Activated CD4-positive, alpha-beta T cell treated with anti-CD3 and anti-CD28 coated beads, Interleukin-2, amount 50 U/mL, for 48 hours (primary cell): ENCODE measurements at regions not wholly inside any gene's neighbourhood (a gene's known extent, or its start where the extent isn't known, plus 50 kb on each side); places are given as distances from the start of the nearest gene placed in this dataset.
A peak's percentile ranks its signal among the peaks of the same experiment; 100 is the strongest.
"Not testable (repeated sequence)": the region's sequence is repeated elsewhere in the genome, so short reads cannot be mapped to it uniquely, and the experiment has no call there.

Experiments
- DNase-seq, 2 experiments: peaks; one replicate each; pipeline ENCODE4 v3.0.0-alpha.2; 2020

DNA sequence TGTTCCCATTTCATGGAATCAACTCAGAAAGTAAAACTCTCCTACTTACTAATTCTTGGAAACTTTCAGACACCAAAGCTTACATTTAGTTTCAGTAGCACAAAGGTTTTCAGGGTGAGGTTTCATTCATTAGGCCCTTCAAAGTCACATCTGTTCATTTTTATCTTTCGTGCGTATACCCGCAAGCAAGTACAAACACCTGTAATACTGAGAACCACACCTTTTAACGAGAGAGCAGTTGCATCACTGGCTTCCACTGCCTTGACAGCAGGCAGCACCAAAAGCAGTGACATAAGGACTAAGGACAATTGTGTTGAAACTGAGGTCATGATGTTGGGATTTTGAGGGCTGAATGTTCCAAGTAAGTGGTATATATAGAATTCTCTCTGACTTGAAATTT is 60.5 kb downstream of the GOLGA6L22 start:
- DNase-seq, result not testable (repeated sequence)

DNA sequence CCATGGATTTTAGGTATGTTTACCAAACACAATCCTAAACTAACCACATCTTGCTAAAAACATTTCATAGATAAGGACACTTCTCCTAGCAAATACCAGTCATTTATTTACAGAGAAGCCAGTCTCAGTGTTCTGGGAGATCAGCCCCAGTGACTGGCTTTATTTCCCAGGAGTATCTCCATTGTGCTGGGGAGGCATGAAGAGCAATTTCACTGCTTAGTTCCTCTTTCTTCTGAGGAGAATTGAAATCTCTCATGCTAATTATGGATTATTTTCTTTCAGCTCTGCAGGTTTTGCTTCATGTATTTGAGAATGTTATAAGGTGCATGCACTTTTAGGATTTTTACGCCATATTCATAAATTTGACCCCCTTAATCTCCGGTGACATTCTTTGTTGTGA is 67.8 kb downstream of the GOLGA6L22 start:
- not testable (repeated sequence) for DNase-seq

DNA sequence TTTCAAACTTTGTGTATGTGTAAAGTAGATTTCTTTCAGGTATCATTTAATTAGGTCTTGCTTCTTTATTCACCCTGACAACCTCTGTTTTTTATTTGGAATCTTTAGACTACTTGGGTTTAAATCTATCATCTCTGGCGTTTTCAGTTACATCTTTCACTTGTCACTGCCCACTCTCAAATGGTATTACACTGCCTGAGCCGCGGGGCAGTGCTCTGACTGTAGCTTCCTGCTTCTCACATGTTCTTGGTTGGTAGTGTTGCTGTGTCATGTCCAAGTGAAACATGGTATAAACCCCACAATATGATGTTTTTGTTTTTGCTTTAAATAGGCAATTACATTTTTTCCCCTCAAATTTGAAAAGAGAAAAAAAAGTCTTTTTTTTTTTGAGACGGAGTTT is 68.3 kb downstream of the GOLGA6L22 start:
- not testable (repeated sequence) for DNase-seq

DNA sequence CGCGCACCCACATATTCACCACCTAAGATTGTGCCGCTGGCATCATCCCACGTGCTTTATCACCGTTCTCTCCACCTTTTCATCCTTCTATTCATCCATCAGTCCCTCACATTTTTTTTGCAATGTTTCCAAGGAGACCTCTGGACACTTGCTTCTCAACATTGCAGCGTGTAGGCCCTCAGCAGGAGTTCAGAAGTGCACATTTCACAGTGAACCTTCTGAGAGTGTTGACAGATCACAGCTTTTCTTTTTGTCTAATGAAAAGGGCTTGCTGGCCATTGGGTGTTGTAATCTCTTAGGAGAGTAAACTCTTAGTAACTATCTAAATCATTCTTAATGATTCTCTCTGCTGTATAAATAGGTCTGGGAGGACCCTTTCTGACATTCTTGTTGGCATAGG is 70.5 kb downstream of the GOLGA6L22 start:
- not testable (repeated sequence) for DNase-seq

DNA sequence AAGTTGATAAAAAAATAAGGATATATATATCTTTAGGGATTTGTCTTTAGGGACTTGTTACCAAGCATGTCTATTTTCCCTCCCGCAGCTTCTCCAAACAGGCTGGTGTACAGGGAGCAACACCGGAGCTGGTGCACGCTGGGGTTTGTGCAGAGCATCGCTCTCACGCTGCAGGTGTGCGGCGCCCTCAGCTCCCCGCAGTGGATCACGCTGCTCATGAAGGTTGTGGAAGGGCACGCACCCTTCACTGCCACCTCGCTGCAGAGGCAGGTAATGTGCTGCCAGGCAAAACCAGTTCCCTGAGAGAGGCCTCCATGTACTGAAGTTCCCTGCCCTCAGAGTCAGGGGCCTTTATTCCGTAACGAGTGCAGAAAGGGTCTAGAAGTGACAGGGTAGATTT is 101.0 kb downstream of the GOLGA6L22 start:
- DNase-seq, result not testable (repeated sequence)

DNA sequence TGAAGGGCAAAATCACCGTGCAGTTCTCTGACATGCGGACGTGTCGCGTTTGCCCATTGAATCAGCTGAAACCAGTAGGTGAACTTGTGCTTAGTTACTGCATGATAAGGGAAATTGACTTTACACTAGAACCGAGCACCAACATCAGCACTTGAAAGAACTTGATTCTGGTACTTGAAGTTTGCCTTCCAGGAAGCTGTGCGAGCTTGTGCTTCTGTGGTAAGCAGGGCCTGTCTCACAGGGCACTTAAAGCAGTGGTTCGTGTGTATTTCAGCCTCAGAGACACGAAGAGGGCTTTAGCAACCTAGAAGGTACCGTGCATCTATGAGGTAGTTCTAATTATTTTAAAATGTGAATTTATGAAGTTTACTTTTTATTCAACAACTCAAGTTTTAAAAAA is 103.0 kb downstream of the GOLGA6L22 start:
- DNase-seq, result not testable (repeated sequence)

DNA sequence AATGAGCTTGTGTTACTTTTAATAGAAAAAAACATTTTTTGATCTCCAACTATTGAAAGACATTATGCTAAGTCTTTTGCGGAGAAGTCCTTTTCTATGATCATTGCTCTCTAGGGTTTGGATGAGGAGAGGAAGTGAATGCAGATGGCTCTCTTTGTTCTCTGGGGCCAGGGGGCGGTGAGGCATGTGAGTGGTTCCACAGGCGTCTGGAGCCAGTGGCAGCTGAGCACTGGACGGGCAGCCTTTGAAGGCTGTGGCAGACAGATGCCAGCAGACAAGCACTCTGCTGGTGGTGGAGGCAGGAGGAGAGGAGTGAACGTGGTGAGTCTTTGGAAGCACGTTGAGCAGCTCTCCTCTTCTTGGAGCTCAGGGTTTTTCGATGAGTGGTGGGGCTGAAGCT is 107.8 kb downstream of the GOLGA6L22 start:
- DNase-seq, result not testable (repeated sequence)

DNA sequence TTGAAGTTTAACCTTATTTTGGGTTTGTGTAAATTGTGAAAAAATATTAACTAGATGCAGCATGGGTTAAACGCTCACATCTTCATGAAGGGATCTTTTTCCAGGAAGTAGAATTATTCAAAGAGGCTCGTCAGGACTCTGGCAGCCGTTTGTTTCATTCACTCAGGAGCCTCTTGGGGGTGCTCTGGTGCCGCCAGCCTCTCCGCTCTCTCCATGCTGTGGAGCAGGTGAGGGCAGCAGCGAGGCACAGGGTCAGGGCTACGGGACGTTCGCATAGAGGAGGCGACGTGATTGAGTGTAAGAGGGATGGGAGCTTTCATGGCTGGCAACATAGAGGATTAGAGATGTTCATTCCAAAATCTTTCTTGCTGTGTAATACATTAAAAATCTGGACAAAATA is 110.8 kb downstream of the GOLGA6L22 start:
- not testable (repeated sequence) for DNase-seq

DNA sequence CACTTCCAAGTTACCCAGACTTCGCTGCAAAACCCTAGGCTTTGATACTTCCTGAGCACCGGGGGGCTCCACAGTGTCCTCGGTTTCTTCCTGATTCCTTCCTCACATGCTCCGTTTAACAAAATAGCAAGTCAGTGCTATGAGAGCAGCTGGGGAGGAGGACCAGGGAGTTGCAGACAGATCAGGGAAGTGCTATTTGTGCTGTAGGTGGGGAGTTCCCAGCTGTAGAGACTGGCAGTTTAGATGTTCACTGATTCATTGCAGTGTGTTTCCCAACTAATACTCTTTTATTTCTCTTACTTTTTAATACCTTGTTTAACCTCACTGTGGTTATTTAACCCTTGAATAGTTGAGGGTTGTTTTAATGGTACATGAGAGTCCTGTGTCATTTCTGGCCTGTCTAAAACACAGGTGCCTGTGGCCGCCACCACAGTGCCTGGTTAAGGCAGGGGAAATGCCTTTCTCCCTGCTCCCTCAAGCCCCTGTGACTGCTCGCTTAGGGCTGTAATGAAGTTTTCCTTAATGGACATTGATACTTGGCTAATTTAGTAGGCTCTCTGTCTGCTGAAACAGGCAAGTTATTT is 113.5 kb downstream of the GOLGA6L22 start:
- DNase-seq, result not testable (repeated sequence)

DNA sequence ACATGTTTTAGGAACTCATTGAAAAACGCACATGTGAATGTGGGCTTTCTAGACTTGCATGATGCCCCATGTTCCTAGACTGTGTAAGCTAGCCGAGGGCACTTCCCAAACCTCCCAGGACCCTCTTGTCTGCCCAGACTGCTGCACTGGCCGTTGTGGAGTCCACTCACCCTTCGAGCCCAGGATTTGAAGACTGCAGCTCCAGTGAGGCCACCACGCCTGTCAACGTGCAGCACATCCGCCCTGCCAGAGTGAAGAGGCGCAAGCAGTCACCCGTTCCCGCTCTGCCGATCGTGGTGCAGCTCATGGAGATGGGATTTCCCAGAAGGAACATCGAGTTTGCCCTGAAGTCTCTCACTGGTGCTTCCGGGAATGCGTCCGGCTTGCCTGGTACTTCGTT is 114.1 kb downstream of the GOLGA6L22 start:
- not testable (repeated sequence) for DNase-seq

DNA sequence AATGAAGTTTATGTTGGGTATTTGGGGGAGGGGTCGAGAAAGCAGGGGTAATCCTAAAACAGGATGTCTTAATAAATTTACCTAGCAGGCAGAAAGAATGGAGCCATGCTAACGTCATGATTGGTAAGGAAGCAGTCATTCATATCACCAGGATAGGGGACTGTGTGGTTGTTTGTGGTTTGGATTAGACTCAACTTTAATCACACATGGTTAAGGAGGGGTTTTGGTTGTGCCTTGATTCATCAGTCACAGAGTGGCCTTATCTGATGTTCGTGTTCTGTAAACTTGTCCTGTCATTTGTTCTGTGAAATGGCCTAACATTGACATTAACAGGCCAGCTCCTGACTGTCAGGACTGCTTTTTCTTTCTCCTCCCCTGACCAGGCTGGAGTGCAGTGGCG is 119.1 kb downstream of the GOLGA6L22 start:
- DNase-seq, result not testable (repeated sequence)

DNA sequence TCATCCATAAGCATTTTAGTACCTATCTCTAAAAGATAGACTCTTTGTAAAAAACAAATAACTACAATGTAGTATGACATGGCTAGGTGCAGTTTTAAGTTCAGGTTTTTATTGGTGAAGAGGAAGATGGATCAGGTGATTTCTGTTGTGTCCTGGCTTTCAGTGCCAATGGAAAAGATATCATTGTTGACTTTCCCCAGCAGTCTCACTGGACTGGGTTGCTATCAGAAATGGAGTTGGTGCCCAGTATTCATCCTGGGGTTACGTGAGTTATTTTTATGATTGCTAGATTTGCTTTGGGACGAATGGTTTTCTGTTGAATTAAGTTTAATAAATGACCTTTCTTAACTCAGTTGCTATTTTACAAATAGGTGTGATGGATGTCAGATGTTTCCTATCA is 120.5 kb downstream of the GOLGA6L22 start:
- not testable (repeated sequence) for DNase-seq

DNA sequence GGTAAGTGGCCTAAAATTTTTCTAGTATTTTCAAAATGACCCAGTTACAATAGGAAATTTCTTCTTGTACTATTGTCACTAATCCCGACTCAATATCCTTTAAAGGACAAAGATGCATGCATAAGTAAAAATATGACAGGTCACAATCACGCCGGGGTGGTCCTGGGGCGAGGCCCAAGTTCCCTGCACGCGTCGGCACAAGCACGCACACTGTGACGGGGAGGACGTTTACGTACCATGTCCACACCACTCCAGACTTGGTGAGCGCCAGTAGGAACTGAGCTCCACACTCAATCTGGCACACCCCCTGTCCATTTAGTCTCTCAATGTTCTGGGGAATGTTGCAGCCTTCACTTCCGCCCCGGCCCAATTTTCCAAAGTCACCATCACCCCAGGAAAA is 128.7 kb downstream of the GOLGA6L22 start:
- not testable (repeated sequence) for DNase-seq

DNA sequence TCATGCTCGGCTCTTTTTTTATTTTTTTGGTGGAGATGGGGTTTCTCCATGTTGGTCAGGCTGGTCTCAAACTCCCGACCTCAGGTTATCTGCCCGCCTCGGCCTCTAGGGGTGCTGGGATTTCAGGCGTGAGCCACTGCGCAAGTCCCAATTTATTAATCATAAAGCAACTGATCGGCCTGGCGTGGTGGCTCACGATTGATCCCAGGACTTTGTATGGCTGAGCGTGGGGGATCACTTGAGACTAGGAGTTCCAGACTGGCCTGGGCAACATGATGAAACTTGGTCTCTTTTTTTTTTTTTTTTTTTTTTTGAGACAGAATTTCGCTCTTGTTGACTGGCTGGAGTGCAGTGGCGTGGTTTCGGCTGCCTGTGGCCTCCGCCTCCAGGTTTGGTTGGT is 139.8 kb downstream of the GOLGA6L22 start:
- not testable (repeated sequence) for DNase-seq

DNA sequence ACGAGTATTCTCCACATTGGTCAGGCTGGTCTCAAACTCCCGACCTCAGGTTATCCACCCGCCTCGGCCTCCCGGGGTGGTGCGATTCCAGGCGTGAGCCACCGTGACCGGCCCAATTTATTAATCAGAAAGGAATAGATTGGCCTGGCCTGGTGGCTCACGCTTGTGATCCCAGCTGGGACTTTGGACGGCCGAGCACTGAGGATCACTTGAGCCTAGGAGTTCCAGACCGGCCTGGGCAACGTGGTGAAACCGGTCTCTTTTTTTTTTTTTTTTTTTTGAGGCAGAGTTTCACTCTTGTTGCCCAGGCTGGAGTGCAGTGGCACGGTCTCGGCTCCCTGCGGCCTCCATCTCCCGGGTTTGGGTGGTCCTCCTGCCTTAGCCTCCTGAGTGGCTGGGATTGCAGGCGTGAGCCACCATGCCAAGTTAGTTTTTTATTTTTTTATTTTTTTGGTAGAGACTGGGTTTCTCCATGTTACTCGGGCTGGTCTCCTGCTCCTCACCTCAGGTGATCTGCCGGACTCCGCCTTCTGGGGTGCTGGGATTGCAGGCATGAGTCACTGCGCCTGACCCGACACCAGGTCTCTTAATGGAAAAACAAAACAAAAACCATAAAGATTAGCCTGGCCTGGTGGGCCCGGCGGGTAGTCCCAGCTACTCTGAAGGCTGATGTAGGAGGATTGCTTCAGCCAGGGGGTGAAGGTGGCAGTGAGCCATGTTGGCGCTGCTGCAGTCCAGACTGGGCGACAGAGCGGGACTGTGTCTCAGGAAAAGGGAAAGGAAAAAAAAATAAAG is 141.0 kb downstream of the GOLGA6L22 start:
- DNase-seq, result not testable (repeated sequence)

DNA sequence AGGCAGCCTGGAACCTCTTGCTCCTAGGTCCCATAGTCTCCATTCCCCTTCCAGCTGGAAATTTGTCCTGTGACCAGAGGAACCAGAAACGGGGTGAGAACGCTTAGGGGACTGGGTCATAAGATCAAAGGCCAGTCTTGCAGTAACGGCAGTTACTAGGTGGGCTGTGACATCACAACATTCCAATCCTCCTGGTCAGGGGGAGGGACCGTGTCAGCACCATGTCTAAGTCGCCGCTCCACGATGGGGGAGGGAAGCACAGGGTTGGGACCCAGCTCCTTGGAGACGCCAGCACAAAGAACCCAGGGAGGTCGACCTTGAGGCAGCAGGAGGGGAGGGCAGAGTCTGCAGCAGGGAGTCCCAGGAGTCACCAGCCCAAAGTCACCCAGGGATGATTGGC is 158.3 kb downstream of the GOLGA6L22 start:
- not testable (repeated sequence) for DNase-seq

DNA sequence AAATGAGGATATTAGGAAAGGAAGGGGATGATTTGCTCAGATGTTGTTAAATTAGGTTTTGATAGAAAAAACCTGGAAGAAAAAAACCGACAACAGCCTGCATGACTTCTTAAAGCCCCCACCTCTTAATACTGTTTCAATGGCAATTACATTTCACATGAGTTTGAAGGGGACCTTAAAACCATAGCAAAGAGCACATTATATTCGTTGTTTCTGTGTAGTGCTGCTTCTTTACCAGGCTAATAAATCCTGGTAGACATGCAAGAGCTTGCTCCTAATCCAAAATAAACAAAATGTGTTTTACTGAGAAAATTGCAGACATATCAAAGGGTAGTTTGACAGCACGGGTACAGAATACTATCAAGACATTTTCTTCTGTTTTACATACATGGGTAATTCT is 154.7 kb upstream of the NIPA1 start:
- DNase-seq, result not testable (repeated sequence)

DNA sequence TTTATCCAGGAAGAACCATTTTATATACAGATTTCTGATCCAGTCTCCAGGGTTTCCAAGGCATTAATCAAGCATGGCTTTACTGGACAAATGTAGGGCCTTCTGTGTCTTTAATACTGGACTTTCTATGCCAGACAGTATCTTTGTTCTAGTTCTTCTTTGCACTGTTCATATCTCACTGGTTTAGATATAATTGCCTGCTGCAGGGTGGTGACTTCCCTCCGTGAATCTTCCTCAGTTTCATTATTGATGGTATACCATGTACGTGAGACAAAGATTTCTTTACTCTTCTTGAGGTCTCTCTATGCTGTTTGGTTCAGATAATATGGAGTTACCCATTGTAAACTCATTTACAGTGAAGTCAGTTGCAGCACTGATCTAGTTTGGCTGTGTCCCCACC is 146.5 kb upstream of the NIPA1 start:
- not testable (repeated sequence) for DNase-seq

DNA sequence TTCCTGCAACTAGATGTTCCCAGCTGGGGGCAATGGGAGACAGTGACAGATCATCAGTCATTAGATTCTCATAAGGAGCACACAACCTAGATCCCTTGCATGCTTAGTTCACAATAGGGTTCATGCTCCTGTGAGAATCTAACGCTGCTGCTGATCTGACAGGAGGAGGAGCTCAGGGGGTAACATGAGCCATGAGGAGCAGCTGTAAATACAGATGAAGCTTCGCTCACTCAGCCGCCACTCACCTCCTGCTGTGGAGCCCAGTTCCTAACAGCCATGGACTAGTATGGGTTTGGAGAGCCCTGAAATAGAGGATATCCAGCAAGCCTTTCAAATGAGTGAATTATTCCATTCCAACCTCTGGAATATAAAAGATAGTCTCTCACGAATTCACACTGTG is 137.0 kb upstream of the NIPA1 start:
- DNase-seq, result not testable (repeated sequence)

DNA sequence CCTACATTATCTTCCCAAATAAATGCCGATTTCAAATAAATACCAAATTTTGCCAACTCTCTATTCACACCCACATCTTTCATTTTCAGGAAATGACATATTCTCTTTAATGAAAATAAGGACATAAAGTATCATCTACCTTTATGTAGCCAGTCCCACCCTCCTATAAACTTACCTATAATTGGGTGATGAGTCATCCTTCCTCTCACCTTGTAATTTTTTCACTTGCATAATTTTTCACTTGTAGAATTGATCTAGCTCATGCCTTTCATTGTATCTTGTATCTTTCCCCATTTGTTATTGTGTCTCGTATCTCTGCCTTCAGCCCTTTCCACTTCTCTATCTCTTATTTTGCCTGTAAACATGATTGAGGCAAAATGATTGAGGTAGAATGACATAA is 135.3 kb upstream of the NIPA1 start:
- not testable (repeated sequence) for DNase-seq

DNA sequence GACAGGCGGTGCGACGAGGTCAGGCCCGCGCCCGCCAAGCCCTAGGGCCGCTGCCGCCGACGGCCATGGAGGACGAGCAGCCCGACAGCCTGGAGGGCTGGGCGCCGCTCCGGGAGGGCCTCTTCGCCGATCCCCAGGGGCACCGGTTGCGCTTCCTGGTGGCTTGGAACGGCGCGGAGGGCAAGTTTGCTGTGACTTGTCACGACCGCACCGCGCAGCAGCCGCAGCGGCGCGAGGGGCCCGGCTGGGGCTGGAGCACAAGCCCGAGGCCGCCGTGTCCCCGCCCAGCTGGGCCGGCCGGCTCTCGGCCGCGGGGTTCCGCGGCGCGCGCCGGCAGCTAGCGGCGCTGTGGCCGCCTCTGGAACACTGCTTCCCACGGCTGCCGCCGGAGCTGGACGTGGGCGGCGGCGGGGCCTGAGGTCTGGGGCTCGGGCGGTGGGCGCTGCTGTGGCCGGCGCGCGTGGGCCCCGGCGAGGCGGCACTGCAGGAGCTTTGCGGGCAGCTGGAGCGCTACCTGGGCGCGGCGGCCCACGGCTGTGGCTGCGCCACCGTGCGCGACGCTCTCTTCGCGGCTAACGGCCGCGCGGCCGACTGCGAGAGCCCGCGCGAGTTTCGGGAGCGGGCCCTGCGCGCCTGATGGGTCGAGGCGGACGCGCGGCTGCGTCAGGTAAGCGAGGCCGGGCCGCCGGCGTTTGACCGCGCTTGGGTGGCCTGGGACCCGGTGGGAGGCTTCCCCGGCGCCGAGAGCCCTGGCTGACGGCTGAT is 122.0 kb upstream of the NIPA1 start:
- DNase-seq, result peak; percentile 22 to 44

DNA sequence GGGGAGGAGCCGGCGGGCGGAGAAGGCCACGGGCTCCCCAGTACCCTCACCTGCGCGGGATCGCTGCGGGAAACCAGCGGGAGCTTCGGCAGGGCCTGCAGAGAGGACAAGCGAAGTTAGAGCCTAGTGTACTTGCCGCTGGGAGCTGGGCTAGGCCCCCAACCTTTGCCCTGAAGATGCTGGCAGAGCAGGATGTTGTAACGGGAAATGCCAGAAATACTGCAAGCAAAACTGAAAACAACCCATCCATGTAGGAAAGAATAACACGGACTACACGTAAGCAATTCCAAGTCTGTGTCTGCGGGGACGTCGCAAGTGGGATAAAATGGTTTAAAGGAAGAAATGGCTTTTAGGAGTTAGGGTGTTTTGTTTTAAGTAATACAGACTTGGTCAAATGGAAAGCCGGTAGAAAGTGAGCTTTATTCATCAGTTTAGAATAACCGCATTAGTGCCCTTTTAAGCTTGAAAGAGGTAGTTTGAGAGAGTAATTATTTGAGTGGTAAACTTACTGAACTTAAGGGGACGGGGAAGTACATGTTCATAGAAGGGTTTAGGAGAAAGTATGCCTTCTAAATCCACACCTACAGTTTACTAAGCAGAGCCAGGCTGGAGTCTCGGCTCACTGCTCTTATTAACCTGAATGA is 121.3 kb upstream of the NIPA1 start:
- peak in 1 of 2 experiments; percentile 33 for DNase-seq

DNA sequence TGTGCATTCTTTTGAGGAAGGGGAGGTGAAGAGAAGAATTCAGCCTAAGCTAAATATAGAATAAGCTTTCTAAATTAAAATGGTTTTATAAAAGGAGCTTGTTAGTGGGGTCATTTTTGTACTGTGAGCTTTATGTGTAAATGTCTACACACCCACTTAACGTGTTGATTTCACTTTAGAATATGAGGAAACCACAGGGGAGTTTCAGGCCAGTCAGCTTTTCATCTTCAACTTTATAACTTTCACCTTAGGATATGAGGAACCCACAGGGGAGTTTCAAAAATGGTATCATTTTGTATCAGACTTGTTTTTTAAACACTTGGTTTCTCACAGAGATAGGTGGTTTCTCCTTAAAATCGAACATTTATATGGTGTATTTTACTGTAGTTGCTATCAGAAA is 120.7 kb upstream of the NIPA1 start:
- DNase-seq, result not testable (repeated sequence)
